ENCODE measurements at regions not wholly inside any gene's neighbourhood (a gene's known extent, or its start where the extent isn't known, plus 50 kb on each side); places are given as distances from the start of the nearest gene placed in this dataset.

- Mint-ChIP-seq H3K4me3 (no peak overlapping the region), H3K9me3 (peaks cover 8 to 12% of the 10 kb centered on the region in 2 experiments), H3K27me3 (ENCODE audit: low read depth) (no peaks in the 10 kb centered on the region), H3K27ac (peak overlapping the region in 2 of 3 experiments; percentile 12 to 54; a peak in 5 of 7 replicates), H3K36me3 (ENCODE audit: insufficient read depth in 1 of 3, low read depth in 3 of 3) (peaks cover 2 to 21% (median 3%) of the 10 kb centered on the region in 3 experiments; a peak in 6 of 7 replicates), H3K4me1 (peaks cover 10% of the 10 kb centered on the region in 2 experiments)
- H4K20me1 ChIP-seq (ENCODE audit: control insufficient read depth, insufficient read depth, insufficient read length) = no peaks in the 10 kb centered on the region
- no peak overlapping the region for H3K56ac ChIP-seq (ENCODE audit: insufficient read length, low read depth, low read length)
- no peaks in the 10 kb centered on the region for H3K9me3 ChIP-seq (ENCODE audit: control insufficient read depth, low read depth, low read length)
- no peak overlapping the region for H2AK5ac ChIP-seq (ENCODE audit: insufficient read length, low read length)
- H3K27ac ChIP-seq (ENCODE audit: insufficient read length, low read depth, low read length) = no peak overlapping the region
- H2AFZ ChIP-seq (ENCODE audit: low read length) = no peak overlapping the region
- H3K79me1 ChIP-seq (ENCODE audit: insufficient read depth, low read depth, low read length, poor library complexity, severe bottlenecking) = no peaks in the 10 kb centered on the region
- no peak overlapping the region for H2BK120ac ChIP-seq (ENCODE audit: low read depth, low read length, poor library complexity, severe bottlenecking)
- no peaks in the 10 kb centered on the region for H3K27me3 ChIP-seq (ENCODE audit: insufficient read depth, low read length)
- TF ChIP-seq, protein P1, sequence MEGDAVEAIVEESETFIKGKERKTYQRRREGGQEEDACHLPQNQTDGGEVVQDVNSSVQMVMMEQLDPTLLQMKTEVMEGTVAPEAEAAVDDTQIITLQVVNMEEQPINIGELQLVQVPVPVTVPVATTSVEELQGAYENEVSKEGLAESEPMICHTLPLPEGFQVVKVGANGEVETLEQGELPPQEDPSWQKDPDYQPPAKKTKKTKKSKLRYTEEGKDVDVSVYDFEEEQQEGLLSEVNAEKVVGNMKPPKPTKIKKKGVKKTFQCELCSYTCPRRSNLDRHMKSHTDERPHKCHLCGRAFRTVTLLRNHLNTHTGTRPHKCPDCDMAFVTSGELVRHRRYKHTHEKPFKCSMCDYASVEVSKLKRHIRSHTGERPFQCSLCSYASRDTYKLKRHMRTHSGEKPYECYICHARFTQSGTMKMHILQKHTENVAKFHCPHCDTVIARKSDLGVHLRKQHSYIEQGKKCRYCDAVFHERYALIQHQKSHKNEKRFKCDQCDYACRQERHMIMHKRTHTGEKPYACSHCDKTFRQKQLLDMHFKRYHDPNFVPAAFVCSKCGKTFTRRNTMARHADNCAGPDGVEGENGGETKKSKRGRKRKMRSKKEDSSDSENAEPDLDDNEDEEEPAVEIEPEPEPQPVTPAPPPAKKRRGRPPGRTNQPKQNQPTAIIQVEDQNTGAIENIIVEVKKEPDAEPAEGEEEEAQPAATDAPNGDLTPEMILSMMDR (conservative IDR thresholded peaks at IDR 0.05) = no peak
- H2BK15ac ChIP-seq (ENCODE audit: low read depth, low read length) = no peak overlapping the region
- H3T11ph ChIP-seq (ENCODE audit: low read length) = no peak overlapping the region
- no peak overlapping the region for H3K14ac ChIP-seq (ENCODE audit: insufficient read depth, low read length)
- H3K9ac ChIP-seq (ENCODE audit: extremely low read depth, insufficient read length, low read length) = no peak overlapping the region
- DNase-seq = no peak
- H4K5ac ChIP-seq (ENCODE audit: insufficient read length, low read depth, low read length) = no peak overlapping the region
- no peak overlapping the region for H2BK12ac ChIP-seq (ENCODE audit: insufficient read length, low read depth, low read length)
- H4K8ac ChIP-seq (replicated peaks; ENCODE audit: insufficient read length, low read depth, low read length) = no peak overlapping the region
- H4K91ac ChIP-seq (ENCODE audit: insufficient read length, low read depth, low read length) = no peak overlapping the region
- no peak overlapping the region for H3K18ac ChIP-seq (ENCODE audit: insufficient read length, low read depth, low read length)
- no peak overlapping the region for H2BK20ac ChIP-seq (ENCODE audit: low read depth, low read length, poor library complexity, severe bottlenecking)
- no peak overlapping the region for H3K4me2 ChIP-seq (ENCODE audit: insufficient read depth, insufficient read length, low read length)
- H3K79me2 ChIP-seq (ENCODE audit: insufficient read depth, low read length) = no peaks in the 10 kb centered on the region
- no peaks in the 10 kb centered on the region for H3K4me1 ChIP-seq (ENCODE audit: insufficient read depth, low read length)
- H3K4ac ChIP-seq (ENCODE audit: low read depth, low read length) = no peak overlapping the region
- no peak overlapping the region for H2BK5ac ChIP-seq (ENCODE audit: insufficient read length, low read length)
- H3K23ac ChIP-seq (ENCODE audit: insufficient read length, low read depth, low read length) = no peak overlapping the region
- H3K23me2 ChIP-seq (ENCODE audit: insufficient read length, low read depth, low read length, poor library complexity, severe bottlenecking) = no peaks in the 10 kb centered on the region
Observed at GRCh38 chr14:53646925-53647324, 309.7 kb downstream of the BMP4 start.
